MM.1S (cell line): ENCODE measurements at regions not wholly inside any gene's neighbourhood (a gene's known extent, or its start where the extent isn't known, plus 50 kb on each side); places are given as distances from the start of the nearest gene placed in this dataset.

Experiments used
- EZH2 ChIP-seq: fragments of 300-600 bp; sonication (generic); optimal IDR thresholded peaks from 2 replicates; pipeline ENCODE3; 2017; ENCODE audit warnings: low read depth, mild to moderate bottlenecking, antibody characterized with exemption, low read length, mixed read lengths
- TF ChIP-seq, protein P1 (sequence below): fragments of 300-600 bp; sonication (generic); IDR thresholded peaks from 2 replicates; pipeline ENCODE4 v1.5.1; 2016; ENCODE audit warnings: antibody characterized with exemption, low read length, mixed read lengths

DNA sequence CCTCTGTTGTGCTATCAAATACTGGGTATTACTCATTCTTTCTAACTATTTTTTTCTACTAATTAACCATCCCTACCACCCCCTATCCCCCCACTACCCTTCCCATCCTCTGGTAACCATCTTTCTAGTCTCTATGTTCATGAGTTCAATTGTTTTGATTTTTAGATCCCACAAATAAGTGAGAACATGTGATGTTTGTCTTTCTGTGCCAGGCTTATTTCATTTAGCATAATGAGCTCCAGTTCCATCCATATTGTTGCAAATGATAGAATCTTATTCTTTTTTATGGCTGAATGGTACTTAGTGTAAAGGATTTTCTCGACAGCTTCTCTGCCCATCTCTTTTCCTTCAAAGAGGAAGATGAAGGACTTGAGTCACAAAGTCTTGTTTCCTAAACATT lies 138.0 kb upstream of the CPHXL start:
- TF ChIP-seq, protein P1, sequence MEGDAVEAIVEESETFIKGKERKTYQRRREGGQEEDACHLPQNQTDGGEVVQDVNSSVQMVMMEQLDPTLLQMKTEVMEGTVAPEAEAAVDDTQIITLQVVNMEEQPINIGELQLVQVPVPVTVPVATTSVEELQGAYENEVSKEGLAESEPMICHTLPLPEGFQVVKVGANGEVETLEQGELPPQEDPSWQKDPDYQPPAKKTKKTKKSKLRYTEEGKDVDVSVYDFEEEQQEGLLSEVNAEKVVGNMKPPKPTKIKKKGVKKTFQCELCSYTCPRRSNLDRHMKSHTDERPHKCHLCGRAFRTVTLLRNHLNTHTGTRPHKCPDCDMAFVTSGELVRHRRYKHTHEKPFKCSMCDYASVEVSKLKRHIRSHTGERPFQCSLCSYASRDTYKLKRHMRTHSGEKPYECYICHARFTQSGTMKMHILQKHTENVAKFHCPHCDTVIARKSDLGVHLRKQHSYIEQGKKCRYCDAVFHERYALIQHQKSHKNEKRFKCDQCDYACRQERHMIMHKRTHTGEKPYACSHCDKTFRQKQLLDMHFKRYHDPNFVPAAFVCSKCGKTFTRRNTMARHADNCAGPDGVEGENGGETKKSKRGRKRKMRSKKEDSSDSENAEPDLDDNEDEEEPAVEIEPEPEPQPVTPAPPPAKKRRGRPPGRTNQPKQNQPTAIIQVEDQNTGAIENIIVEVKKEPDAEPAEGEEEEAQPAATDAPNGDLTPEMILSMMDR = no peak
- TF ChIP-seq EZH2 = no peak
